ENCODE measurements at regions not wholly inside any gene's neighbourhood (a gene's known extent, or its start where the extent isn't known, plus 50 kb on each side); places are given as distances from the start of the nearest gene placed in this dataset.

- CTCF ChIA-PET, result interaction anchor here (0.6 to 9.6 kb wide), 58 partner anchors 9 to 665 kb away, joined by 3 to 180 read pairs (median 5); partner anchors contain the start of genes ADAM17, KLF11 and YWHAQ
- no peak overlapping the region for H3K4me3 ChIP-seq (ENCODE audit: low read depth, low read length)
- DNase-seq (ENCODE audit: low read depth, low spot score), result no peak
- TF ChIP-seq CTCF (IDR thresholded peaks at IDR 0.05; ENCODE audit: insufficient read depth, low read length, missing control alignments), result no peak
- POLR2A ChIA-PET, result interaction anchor here (1.2 kb wide), 1 partner anchor 139 kb away, joined by 3 read pairs; the partner anchor contains the start of gene YWHAQ
Measured at GRCh38 chr2:9770006-9770307, 73.3 kb upstream of the TAF1B start.

- POLR2A ChIA-PET, result interaction anchor here (1.2 kb wide), 1 partner anchor 140 kb away, joined by 3 read pairs; the partner anchor contains the start of gene YWHAQ
- peak; percentile 76 for TF ChIP-seq CTCF (IDR thresholded peaks at IDR 0.05; ENCODE audit: insufficient read depth, low read length, missing control alignments)
- CTCF ChIA-PET, result interaction anchor here (0.6 to 9.6 kb wide), 78 partner anchors 8 to 665 kb away, joined by 3 to 180 read pairs (median 4); partner anchors contain the start of genes ADAM17, KLF11 and YWHAQ
- DNase-seq (ENCODE audit: low read depth, low spot score), result peak; percentile 10
- H3K4me3 ChIP-seq (ENCODE audit: low read depth, low read length), result no peak overlapping the region
Measured at GRCh38 chr2:9770308-9771100, 72.8 kb upstream of the TAF1B start.

DNA sequence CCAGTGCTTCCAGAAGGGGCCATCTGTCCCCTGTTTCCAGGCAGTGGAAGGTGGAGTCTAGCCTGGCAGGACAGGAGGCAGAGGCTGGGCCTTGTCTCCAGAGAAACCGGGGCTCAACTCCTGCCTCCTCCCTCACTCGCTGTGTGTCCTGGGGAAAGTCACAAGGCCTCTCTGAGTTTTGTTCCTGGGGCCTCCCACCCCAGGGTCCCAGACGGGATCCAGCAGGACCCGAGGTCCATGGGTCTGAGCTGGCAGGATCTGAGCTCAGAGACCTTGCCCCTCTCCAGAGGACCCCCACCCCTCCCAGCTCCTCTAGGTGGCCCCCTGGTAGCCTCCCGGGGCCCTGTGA lies 72.2 kb upstream of the TAF1B start:
- no peak overlapping the region for H3K4me3 ChIP-seq (ENCODE audit: low read depth, low read length)
- no peak for TF ChIP-seq CTCF (IDR thresholded peaks at IDR 0.05; ENCODE audit: insufficient read depth, low read length, missing control alignments)
- DNase-seq (ENCODE audit: low read depth, low spot score), result no peak
- ChIA-PET CTCF (interaction anchor here (0.6 to 9.6 kb wide), 67 partner anchors 7 to 664 kb away, joined by 3 to 180 read pairs (median 4); partner anchors contain the start of genes ADAM17, KLF11 and YWHAQ), POLR2A (interaction anchor here (1.2 kb wide), 1 partner anchor 140 kb away, joined by 3 read pairs; the partner anchor contains the start of gene YWHAQ)

- TF ChIP-seq CTCF (IDR thresholded peaks at IDR 0.05; ENCODE audit: insufficient read depth, low read length, missing control alignments), result peak; percentile 52
- no peak overlapping the region for H3K4me3 ChIP-seq (ENCODE audit: low read depth, low read length)
- ChIA-PET POLR2A (interaction anchor here (0.7 kb wide), 1 partner anchor 226 kb away, joined by 3 read pairs; no protein-coding TSS in a partner anchor), CTCF (interaction anchor here (0.7 to 9.6 kb wide), 31 partner anchors 10 to 664 kb away, joined by 3 to 180 read pairs (median 5); partner anchors contain the start of gene YWHAQ)
- DNase-seq (ENCODE audit: low read depth, low spot score), result peak; percentile 47
Measured at GRCh38 chr2:9771481-9772017, 71.7 kb upstream of the TAF1B start.

- H3K4me3 ChIP-seq (ENCODE audit: low read depth, low read length), result no peak overlapping the region
- ChIA-PET CTCF (interaction anchor here (0.7 to 9.6 kb wide), 14 partner anchors 10 to 300 kb away, joined by 3 to 180 read pairs (median 5); no protein-coding TSS in a partner anchor), POLR2A (interaction anchor here (0.7 kb wide), 1 partner anchor 225 kb away, joined by 3 read pairs; no protein-coding TSS in a partner anchor)
- no peak for DNase-seq (ENCODE audit: low read depth, low spot score)
- no peak for TF ChIP-seq CTCF (IDR thresholded peaks at IDR 0.05; ENCODE audit: insufficient read depth, low read length, missing control alignments)
Measured at GRCh38 chr2:9772035-9772998, 71.0 kb upstream of the TAF1B start.

Data from AG04449 (cell line).